ENCODE measurements at regions not wholly inside any gene's neighbourhood (a gene's known extent, or its start where the extent isn't known, plus 50 kb on each side); places are given as distances from the start of the nearest gene placed in this dataset.
"Not testable (repeated sequence)": the region's sequence is repeated elsewhere in the genome, so short reads cannot be mapped to it uniquely, and the experiment has no call there.

DNA sequence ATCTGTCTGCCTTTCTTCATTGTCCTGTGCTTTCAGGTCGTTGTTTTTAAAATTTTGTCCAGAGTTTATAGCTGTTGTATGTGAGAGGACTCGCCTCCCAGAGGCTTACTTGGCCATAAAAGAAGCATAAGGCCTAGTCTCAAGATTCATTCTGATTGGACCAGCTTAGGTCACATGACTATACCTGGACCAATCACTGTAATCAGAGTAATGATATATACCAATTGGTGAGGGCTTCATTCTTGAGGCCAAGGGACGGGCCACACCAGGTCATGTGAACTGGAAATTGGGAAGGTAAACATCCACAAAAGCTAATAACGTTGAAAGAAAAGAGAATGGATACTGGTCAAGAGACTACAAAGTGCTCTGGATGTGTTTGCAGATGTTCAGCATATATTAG, 141.4 kb upstream of the SULF2 start:
- H3K9ac ChIP-seq (ENCODE audit: extremely low read depth, low read length, poor library complexity, severe bottlenecking) = no peak overlapping the region
- no peak overlapping the region for H3K4me3 ChIP-seq (ENCODE audit: low read length)
- Mint-ChIP-seq H3K36me3 (ENCODE audit: low read depth) (no peaks in the 10 kb centered on the region), H3K4me3 (no peak overlapping the region), H3K27me3 (ENCODE audit: insufficient read depth) (no peaks in the 10 kb centered on the region), H3K9me3 (no peaks in the 10 kb centered on the region), H3K4me1 (peaks cover 1% of the 10 kb centered on the region), H3K27ac (no peak overlapping the region)
- H3K9me3 ChIP-seq (ENCODE audit: control insufficient read depth, low read length) = peaks cover 6% of the 10 kb centered on the region
- no peak for TF ChIP-seq CTCF (conservative IDR thresholded peaks at IDR 0.05)
- no peak for DNase-seq
- no peaks in the 10 kb centered on the region for H3K27me3 ChIP-seq (ENCODE audit: control insufficient read depth, insufficient read depth, low read length, poor library complexity, severe bottlenecking)
- 75 to 96% methylated on average over 2 to 4 of the region's 4 CpGs for WGBS, 2 experiments (ENCODE audit: insufficient coverage in 1 of 2, insufficient read length in 1 of 2)
- H3K36me3 ChIP-seq (ENCODE audit: control insufficient read depth, insufficient read depth, low read length) = no peaks in the 10 kb centered on the region
- H3K4me1 ChIP-seq (ENCODE audit: control insufficient read depth, insufficient read depth, low read length) = no peaks in the 10 kb centered on the region
- no peak overlapping the region for H3K27ac ChIP-seq (ENCODE audit: low read depth, low read length)

- H3K4me1 Mint-ChIP-seq = peaks cover 1% of the 10 kb centered on the region
- H3K4me1 ChIP-seq (ENCODE audit: control insufficient read depth, insufficient read depth, low read length) = no peaks in the 10 kb centered on the region
- no peak for DNase-seq
- H3K9me3 ChIP-seq (ENCODE audit: control insufficient read depth, low read length) = peaks cover 8% of the 10 kb centered on the region
- no peaks in the 10 kb centered on the region for H3K36me3 ChIP-seq (ENCODE audit: control insufficient read depth, insufficient read depth, low read length)
- H3K9me3 Mint-ChIP-seq = no peaks in the 10 kb centered on the region
- no peak overlapping the region for H3K9ac ChIP-seq (ENCODE audit: extremely low read depth, low read length, poor library complexity, severe bottlenecking)
- no peaks in the 10 kb centered on the region for H3K36me3 Mint-ChIP-seq (ENCODE audit: low read depth)
- no peak overlapping the region for H3K4me3 Mint-ChIP-seq
- H3K27ac Mint-ChIP-seq = no peak overlapping the region
- no peak overlapping the region for H3K27ac ChIP-seq (ENCODE audit: low read depth, low read length)
- H3K4me3 ChIP-seq (ENCODE audit: low read length) = no peak overlapping the region
- no peaks in the 10 kb centered on the region for H3K27me3 ChIP-seq (ENCODE audit: control insufficient read depth, insufficient read depth, low read length, poor library complexity, severe bottlenecking)
- H3K27me3 Mint-ChIP-seq (ENCODE audit: insufficient read depth) = no peaks in the 10 kb centered on the region
- WGBS, 2 experiments (ENCODE audit: insufficient coverage in 1 of 2, insufficient read length in 1 of 2) = 66 to 73% methylated on average over 3 of the region's 3 CpGs
- no peak for TF ChIP-seq CTCF (conservative IDR thresholded peaks at IDR 0.05)
These were observed 140.3 kb upstream of the SULF2 start for GRCh38 chr20:47925593-47925992.

DNA sequence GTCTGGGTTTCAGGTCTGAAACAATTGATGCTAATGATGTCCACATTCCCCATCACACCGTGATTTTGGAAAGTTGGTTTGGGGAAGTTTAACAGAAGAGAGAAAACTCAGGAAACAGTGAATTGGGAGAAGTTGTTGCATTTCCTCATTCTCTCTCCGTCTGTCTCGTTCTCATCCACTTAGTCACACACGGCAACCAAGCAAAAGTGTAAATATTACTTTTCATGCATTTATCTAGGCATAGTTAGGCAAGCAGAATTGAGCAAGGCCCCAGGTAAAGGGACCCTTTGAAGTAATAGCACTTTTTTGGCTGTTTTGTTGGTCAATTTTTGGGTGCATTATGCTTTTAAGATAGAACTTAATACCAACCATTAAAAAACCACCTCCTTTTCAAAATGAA, 137.0 kb upstream of the SULF2 start:
- TF ChIP-seq CTCF (conservative IDR thresholded peaks at IDR 0.05) = no peak
- peaks cover 8% of the 10 kb centered on the region for H3K36me3 Mint-ChIP-seq (ENCODE audit: low read depth)

DNA sequence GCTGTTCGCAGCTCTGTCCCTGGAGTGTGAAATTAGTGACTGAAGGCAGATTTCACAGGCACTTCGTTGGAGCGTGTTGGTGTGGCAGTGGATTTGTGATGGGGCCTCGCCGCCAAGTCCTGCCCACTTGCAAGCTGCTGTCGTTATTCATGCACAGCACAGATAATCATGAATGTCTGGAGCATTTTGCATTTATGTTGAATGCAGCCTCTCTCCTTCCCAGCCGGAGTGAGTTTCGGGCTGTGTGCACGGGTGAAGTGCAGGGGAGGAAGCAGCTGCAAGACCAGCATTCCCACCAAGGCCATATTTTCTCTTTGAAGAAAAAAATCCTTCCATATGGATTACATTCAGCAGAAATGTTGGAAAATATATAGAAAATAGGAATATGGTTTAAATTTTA, 136.5 kb upstream of the SULF2 start:
- not testable (repeated sequence) for H3K36me3 ChIP-seq (ENCODE audit: control insufficient read depth, insufficient read depth, low read length); H3K4me1 Mint-ChIP-seq; H3K4me1 ChIP-seq (ENCODE audit: control insufficient read depth, insufficient read depth, low read length); H3K27ac ChIP-seq (ENCODE audit: low read depth, low read length); H3K27me3 ChIP-seq (ENCODE audit: control insufficient read depth, insufficient read depth, low read length, poor library complexity, severe bottlenecking); DNase-seq; H3K36me3 Mint-ChIP-seq (ENCODE audit: low read depth); H3K27ac Mint-ChIP-seq; H3K27me3 Mint-ChIP-seq (ENCODE audit: insufficient read depth); H3K4me3 ChIP-seq (ENCODE audit: low read length); H3K9ac ChIP-seq (ENCODE audit: extremely low read depth, low read length, poor library complexity, severe bottlenecking); H3K4me3 Mint-ChIP-seq
- peaks cover 36% of the 10 kb centered on the region for H3K9me3 ChIP-seq (ENCODE audit: control insufficient read depth, low read length)
- 88 to 94% methylated on average over 3 to 6 of the region's 9 CpGs for WGBS, 2 experiments (ENCODE audit: insufficient coverage in 1 of 2, insufficient read length in 1 of 2)
- H3K9me3 Mint-ChIP-seq = peaks cover 30% of the 10 kb centered on the region

More for the DNA sequence above, 137.0 kb upstream of the SULF2 start:
- Histone ChIP-seq H3K9me3 (ENCODE audit: control insufficient read depth, low read length) (peaks cover 31% of the 10 kb centered on the region), H3K9ac (ENCODE audit: extremely low read depth, low read length, poor library complexity, severe bottlenecking) (no peak overlapping the region), H3K27me3 (ENCODE audit: control insufficient read depth, insufficient read depth, low read length, poor library complexity, severe bottlenecking) (no peaks in the 10 kb centered on the region), H3K4me1 (ENCODE audit: control insufficient read depth, insufficient read depth, low read length) (no peaks in the 10 kb centered on the region), H3K4me3 (ENCODE audit: low read length) (no peak overlapping the region), H3K27ac (ENCODE audit: low read depth, low read length) (no peak overlapping the region), H3K36me3 (ENCODE audit: control insufficient read depth, insufficient read depth, low read length) (no peaks in the 10 kb centered on the region)
- Mint-ChIP-seq H3K4me1 (no peaks in the 10 kb centered on the region), H3K9me3 (peaks cover 25% of the 10 kb centered on the region), H3K27me3 (ENCODE audit: insufficient read depth) (peaks cover 2% of the 10 kb centered on the region), H3K4me3 (no peak overlapping the region), H3K27ac (no peak overlapping the region)
- no peak for DNase-seq
- WGBS, 2 experiments (ENCODE audit: insufficient coverage in 1 of 2, insufficient read length in 1 of 2) = 89 to 100% methylated on average over 1 to 4 of the region's 4 CpGs
